ENCODE measurements at regions not wholly inside any gene's neighbourhood (a gene's known extent, or its start where the extent isn't known, plus 50 kb on each side); places are given as distances from the start of the nearest gene placed in this dataset.
"Not testable (repeated sequence)": the region's sequence is repeated elsewhere in the genome, so short reads cannot be mapped to it uniquely, and the experiment has no call there.

GRCh38 chr7:65193334-65194058 is 180.2 kb upstream of the ZNF92 start:
- not testable (repeated sequence) for H3K36me3 ChIP-seq (ENCODE audit: control insufficient read depth in 3 of 3, insufficient read depth in 3 of 3, low read length in 3 of 3); H3K9ac ChIP-seq (ENCODE audit: low read depth in 1 of 3, low read length in 3 of 3); H3K4me3 ChIP-seq (ENCODE audit: low read length in 3 of 3); H3K27ac ChIP-seq (ENCODE audit: low read depth, low read length); H3K4me1 ChIP-seq (ENCODE audit: control insufficient read depth in 3 of 3, insufficient read depth in 3 of 3, low read length in 3 of 3); H3K27me3 ChIP-seq (ENCODE audit: control insufficient read depth in 3 of 3, insufficient read depth in 3 of 3, low read length in 3 of 3); H3K9me3 ChIP-seq (ENCODE audit: control insufficient read depth in 3 of 3, low read length in 3 of 3)

GRCh38 chr7:65177041-65177440 is 170.6 kb upstream of the ERV3-1 start:
- H3K9me3 ChIP-seq (ENCODE audit: control insufficient read depth in 3 of 3, low read length in 3 of 3); H3K27me3 ChIP-seq (ENCODE audit: control insufficient read depth in 3 of 3, insufficient read depth in 3 of 3, low read length in 3 of 3); H3K36me3 ChIP-seq (ENCODE audit: control insufficient read depth in 3 of 3, insufficient read depth in 3 of 3, low read length in 3 of 3); H3K4me3 ChIP-seq (ENCODE audit: low read length in 3 of 3); H3K4me1 ChIP-seq (ENCODE audit: control insufficient read depth in 3 of 3, insufficient read depth in 3 of 3, low read length in 3 of 3); H3K27ac ChIP-seq (ENCODE audit: low read depth, low read length); H3K9ac ChIP-seq (ENCODE audit: low read depth in 1 of 3, low read length in 3 of 3): not testable (repeated sequence)

- H3K36me3 ChIP-seq (ENCODE audit: control insufficient read depth in 3 of 3, insufficient read depth in 3 of 3, low read length in 3 of 3); H3K27ac ChIP-seq (ENCODE audit: low read depth, low read length); H3K27me3 ChIP-seq (ENCODE audit: control insufficient read depth in 3 of 3, insufficient read depth in 3 of 3, low read length in 3 of 3); H3K4me3 ChIP-seq (ENCODE audit: low read length in 3 of 3); H3K9ac ChIP-seq (ENCODE audit: low read depth in 1 of 3, low read length in 3 of 3); H3K4me1 ChIP-seq (ENCODE audit: control insufficient read depth in 3 of 3, insufficient read depth in 3 of 3, low read length in 3 of 3); H3K9me3 ChIP-seq (ENCODE audit: control insufficient read depth in 3 of 3, low read length in 3 of 3): not testable (repeated sequence)
Observed at GRCh38 chr7:65150105-65150504, 143.6 kb upstream of the ERV3-1 start.

- H3K36me3 ChIP-seq (ENCODE audit: control insufficient read depth in 3 of 3, insufficient read depth in 3 of 3, low read length in 3 of 3); H3K4me1 ChIP-seq (ENCODE audit: control insufficient read depth in 3 of 3, insufficient read depth in 3 of 3, low read length in 3 of 3); H3K4me3 ChIP-seq (ENCODE audit: low read length in 3 of 3); H3K27me3 ChIP-seq (ENCODE audit: control insufficient read depth in 3 of 3, insufficient read depth in 3 of 3, low read length in 3 of 3); H3K27ac ChIP-seq (ENCODE audit: low read depth, low read length); H3K9me3 ChIP-seq (ENCODE audit: control insufficient read depth in 3 of 3, low read length in 3 of 3); H3K9ac ChIP-seq (ENCODE audit: low read depth in 1 of 3, low read length in 3 of 3): not testable (repeated sequence)
Observed at GRCh38 chr7:65146118-65146914, 139.8 kb upstream of the ERV3-1 start.

GRCh38 chr7:65145710-65146109 is 139.2 kb upstream of the ERV3-1 start:
- not testable (repeated sequence) for H3K36me3 ChIP-seq (ENCODE audit: control insufficient read depth in 3 of 3, insufficient read depth in 3 of 3, low read length in 3 of 3); H3K4me1 ChIP-seq (ENCODE audit: control insufficient read depth in 3 of 3, insufficient read depth in 3 of 3, low read length in 3 of 3); H3K9ac ChIP-seq (ENCODE audit: low read depth in 1 of 3, low read length in 3 of 3); H3K27ac ChIP-seq (ENCODE audit: low read depth, low read length); H3K27me3 ChIP-seq (ENCODE audit: control insufficient read depth in 3 of 3, insufficient read depth in 3 of 3, low read length in 3 of 3); H3K9me3 ChIP-seq (ENCODE audit: control insufficient read depth in 3 of 3, low read length in 3 of 3); H3K4me3 ChIP-seq (ENCODE audit: low read length in 3 of 3)

GRCh38 chr7:65145008-65145407 is 138.5 kb upstream of the ERV3-1 start:
- H3K4me3 ChIP-seq (ENCODE audit: low read length in 3 of 3); H3K27ac ChIP-seq (ENCODE audit: low read depth, low read length); H3K4me1 ChIP-seq (ENCODE audit: control insufficient read depth in 3 of 3, insufficient read depth in 3 of 3, low read length in 3 of 3); H3K36me3 ChIP-seq (ENCODE audit: control insufficient read depth in 3 of 3, insufficient read depth in 3 of 3, low read length in 3 of 3); H3K9me3 ChIP-seq (ENCODE audit: control insufficient read depth in 3 of 3, low read length in 3 of 3); H3K27me3 ChIP-seq (ENCODE audit: control insufficient read depth in 3 of 3, insufficient read depth in 3 of 3, low read length in 3 of 3); H3K9ac ChIP-seq (ENCODE audit: low read depth in 1 of 3, low read length in 3 of 3): not testable (repeated sequence)

GRCh38 chr7:65144557-65144956 is 138.1 kb upstream of the ERV3-1 start:
- not testable (repeated sequence) for H3K4me1 ChIP-seq (ENCODE audit: control insufficient read depth in 3 of 3, insufficient read depth in 3 of 3, low read length in 3 of 3); H3K9ac ChIP-seq (ENCODE audit: low read depth in 1 of 3, low read length in 3 of 3); H3K4me3 ChIP-seq (ENCODE audit: low read length in 3 of 3); H3K9me3 ChIP-seq (ENCODE audit: control insufficient read depth in 3 of 3, low read length in 3 of 3); H3K27ac ChIP-seq (ENCODE audit: low read depth, low read length); H3K27me3 ChIP-seq (ENCODE audit: control insufficient read depth in 3 of 3, insufficient read depth in 3 of 3, low read length in 3 of 3); H3K36me3 ChIP-seq (ENCODE audit: control insufficient read depth in 3 of 3, insufficient read depth in 3 of 3, low read length in 3 of 3)

- H3K9me3 ChIP-seq (ENCODE audit: control insufficient read depth in 3 of 3, low read length in 3 of 3); H3K9ac ChIP-seq (ENCODE audit: low read depth in 1 of 3, low read length in 3 of 3); H3K4me1 ChIP-seq (ENCODE audit: control insufficient read depth in 3 of 3, insufficient read depth in 3 of 3, low read length in 3 of 3); H3K36me3 ChIP-seq (ENCODE audit: control insufficient read depth in 3 of 3, insufficient read depth in 3 of 3, low read length in 3 of 3); H3K4me3 ChIP-seq (ENCODE audit: low read length in 3 of 3); H3K27me3 ChIP-seq (ENCODE audit: control insufficient read depth in 3 of 3, insufficient read depth in 3 of 3, low read length in 3 of 3); H3K27ac ChIP-seq (ENCODE audit: low read depth, low read length): not testable (repeated sequence)
Observed at GRCh38 chr7:65144119-65144518, 137.6 kb upstream of the ERV3-1 start.

GRCh38 chr7:65141894-65142293 is 135.4 kb upstream of the ERV3-1 start:
- H3K4me1 ChIP-seq (ENCODE audit: control insufficient read depth in 3 of 3, insufficient read depth in 3 of 3, low read length in 3 of 3); H3K27ac ChIP-seq (ENCODE audit: low read depth, low read length); H3K27me3 ChIP-seq (ENCODE audit: control insufficient read depth in 3 of 3, insufficient read depth in 3 of 3, low read length in 3 of 3); H3K36me3 ChIP-seq (ENCODE audit: control insufficient read depth in 3 of 3, insufficient read depth in 3 of 3, low read length in 3 of 3); H3K4me3 ChIP-seq (ENCODE audit: low read length in 3 of 3); H3K9me3 ChIP-seq (ENCODE audit: control insufficient read depth in 3 of 3, low read length in 3 of 3); H3K9ac ChIP-seq (ENCODE audit: low read depth in 1 of 3, low read length in 3 of 3): not testable (repeated sequence)

GRCh38 chr7:65141405-65141778 is 134.9 kb upstream of the ERV3-1 start:
- H3K4me3 ChIP-seq (ENCODE audit: low read length in 3 of 3); H3K9ac ChIP-seq (ENCODE audit: low read depth in 1 of 3, low read length in 3 of 3); H3K27ac ChIP-seq (ENCODE audit: low read depth, low read length); H3K27me3 ChIP-seq (ENCODE audit: control insufficient read depth in 3 of 3, insufficient read depth in 3 of 3, low read length in 3 of 3); H3K36me3 ChIP-seq (ENCODE audit: control insufficient read depth in 3 of 3, insufficient read depth in 3 of 3, low read length in 3 of 3); H3K9me3 ChIP-seq (ENCODE audit: control insufficient read depth in 3 of 3, low read length in 3 of 3); H3K4me1 ChIP-seq (ENCODE audit: control insufficient read depth in 3 of 3, insufficient read depth in 3 of 3, low read length in 3 of 3): not testable (repeated sequence)

Measured in skeletal muscle tissue (tissue), 3 donors.